ENCODE measurements at regions not wholly inside any gene's neighbourhood (a gene's known extent, or its start where the extent isn't known, plus 50 kb on each side); places are given as distances from the start of the nearest gene placed in this dataset.

- TF ChIP-seq CTCF (IDR thresholded peaks at IDR 0.05; ENCODE audit: low read length) (no peak), EZH2 (IDR thresholded peaks at IDR 0.05; ENCODE audit: borderline replicate concordance, low read length) (no peak)
Observed at GRCh38 chr18:38502539-38502938, 936.9 kb upstream of the CELF4 start.
